GM10266 (cell line): ENCODE measurements at regions not wholly inside any gene's neighbourhood (a gene's known extent, or its start where the extent isn't known, plus 50 kb on each side); places are given as distances from the start of the nearest gene placed in this dataset.

Experiments used
- DNase-seq: peaks from one replicate; pipeline ENCODE4 v3.0.0; 2012; ENCODE audit errors: extremely low spot score
- CTCF ChIP-seq: IDR thresholded peaks from 2 replicates; pipeline ENCODE4 v1.5.1; 2012; ENCODE audit warnings: mild to moderate bottlenecking, low read depth; ENCODE audit not compliant: control insufficient read depth, insufficient read depth; ENCODE audit errors: missing control alignments

- no peak for TF ChIP-seq CTCF
- DNase-seq = no peak
Measured at GRCh38 chr5:13325765-13326164, 618.7 kb downstream of the DNAH5 start.

- no peak for TF ChIP-seq CTCF
- DNase-seq = no peak
Measured at GRCh38 chr5:13322769-13323168, 621.7 kb downstream of the DNAH5 start.

GRCh38 chr5:13317654-13318053 lies 626.8 kb downstream of the DNAH5 start:
- no peak for TF ChIP-seq CTCF
- DNase-seq = no peak

- no peak for DNase-seq
- no peak for TF ChIP-seq CTCF
Measured at GRCh38 chr5:13316176-13316575, 628.3 kb downstream of the DNAH5 start.

GRCh38 chr5:13307480-13307879 lies 637.0 kb downstream of the DNAH5 start:
- DNase-seq = no peak
- no peak for TF ChIP-seq CTCF

GRCh38 chr5:13303445-13303844 lies 641.0 kb downstream of the DNAH5 start:
- DNase-seq = no peak
- no peak for TF ChIP-seq CTCF

- DNase-seq = no peak
- TF ChIP-seq CTCF = no peak
Measured at GRCh38 chr5:13278811-13279210, 665.7 kb downstream of the DNAH5 start.

GRCh38 chr5:13278148-13278547 lies 666.3 kb downstream of the DNAH5 start:
- no peak for TF ChIP-seq CTCF
- DNase-seq = no peak
